ENCODE measurements at regions not wholly inside any gene's neighbourhood (a gene's known extent, or its start where the extent isn't known, plus 50 kb on each side); places are given as distances from the start of the nearest gene placed in this dataset.

DNA sequence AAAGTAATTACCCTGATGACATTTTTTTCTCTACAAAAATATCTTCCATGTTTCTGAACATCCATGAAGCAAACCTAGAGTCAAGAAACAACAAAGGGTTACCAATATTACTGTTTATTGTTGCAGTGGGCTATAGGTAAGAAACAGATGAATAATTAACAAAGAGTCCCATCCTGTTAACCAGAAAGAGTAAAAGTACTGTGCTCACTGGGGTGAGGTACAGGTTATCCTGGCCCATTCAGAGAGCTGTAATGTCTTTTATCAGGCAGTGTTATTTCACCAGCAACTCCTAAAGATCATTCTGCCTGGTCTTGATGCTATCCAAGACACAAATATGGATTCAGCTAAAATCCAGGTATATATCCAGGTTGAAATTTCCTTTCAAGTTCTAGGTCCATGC lies 754.9 kb downstream of the SATB2 start:
- no peak for DNase-seq
- no peaks in the 10 kb centered on the region for H3K27me3 ChIP-seq
- no peaks in the 10 kb centered on the region for H3K9me3 ChIP-seq
- H3K4me3 ChIP-seq = no peak overlapping the region
- no peaks in the 10 kb centered on the region for H3K36me3 ChIP-seq
- H3K27ac ChIP-seq = no peak overlapping the region
- TF ChIP-seq, protein P1, sequence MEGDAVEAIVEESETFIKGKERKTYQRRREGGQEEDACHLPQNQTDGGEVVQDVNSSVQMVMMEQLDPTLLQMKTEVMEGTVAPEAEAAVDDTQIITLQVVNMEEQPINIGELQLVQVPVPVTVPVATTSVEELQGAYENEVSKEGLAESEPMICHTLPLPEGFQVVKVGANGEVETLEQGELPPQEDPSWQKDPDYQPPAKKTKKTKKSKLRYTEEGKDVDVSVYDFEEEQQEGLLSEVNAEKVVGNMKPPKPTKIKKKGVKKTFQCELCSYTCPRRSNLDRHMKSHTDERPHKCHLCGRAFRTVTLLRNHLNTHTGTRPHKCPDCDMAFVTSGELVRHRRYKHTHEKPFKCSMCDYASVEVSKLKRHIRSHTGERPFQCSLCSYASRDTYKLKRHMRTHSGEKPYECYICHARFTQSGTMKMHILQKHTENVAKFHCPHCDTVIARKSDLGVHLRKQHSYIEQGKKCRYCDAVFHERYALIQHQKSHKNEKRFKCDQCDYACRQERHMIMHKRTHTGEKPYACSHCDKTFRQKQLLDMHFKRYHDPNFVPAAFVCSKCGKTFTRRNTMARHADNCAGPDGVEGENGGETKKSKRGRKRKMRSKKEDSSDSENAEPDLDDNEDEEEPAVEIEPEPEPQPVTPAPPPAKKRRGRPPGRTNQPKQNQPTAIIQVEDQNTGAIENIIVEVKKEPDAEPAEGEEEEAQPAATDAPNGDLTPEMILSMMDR (IDR thresholded peaks at IDR 0.05) = no peak
- TF ChIP-seq POLR2AphosphoS5 (IDR thresholded peaks at IDR 0.05) (no peak), POLR2A (IDR thresholded peaks at IDR 0.05) (no peak)
- H3K4me1 ChIP-seq = no peaks in the 10 kb centered on the region
- intact Hi-C loops (cut with DNase I) = no loop called here

DNA sequence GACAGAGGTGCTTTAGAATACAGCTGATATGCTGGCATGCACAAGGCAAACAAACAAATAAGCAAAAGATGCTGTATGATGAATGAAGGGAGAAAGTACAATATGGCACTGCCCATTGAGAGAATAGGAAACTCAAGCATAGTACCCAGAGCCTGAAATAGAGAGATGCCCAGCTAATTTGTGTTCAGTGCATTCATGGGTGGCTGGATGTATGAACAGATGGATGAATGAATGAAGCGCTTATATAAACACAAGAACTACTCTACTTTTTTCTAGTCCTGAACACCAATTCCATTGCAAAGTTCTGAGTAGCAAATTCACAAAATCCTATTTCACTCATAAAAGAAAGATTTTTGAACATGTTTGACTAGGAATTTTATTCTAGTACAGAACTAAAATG lies 756.3 kb downstream of the SATB2 start:
- H3K9me3 ChIP-seq = no peaks in the 10 kb centered on the region
- WGBS, 2 donors = 89 to 91% methylated on average over 1 of the region's 1 CpG
- H3K4me3 ChIP-seq = no peak overlapping the region
- no peak for TF ChIP-seq POLR2A (IDR thresholded peaks at IDR 0.05)
- no peak for TF ChIP-seq POLR2AphosphoS5 (IDR thresholded peaks at IDR 0.05)
- no peak for TF ChIP-seq EP300 (IDR thresholded peaks at IDR 0.05)
- TF ChIP-seq, protein P1 (IDR thresholded peaks at IDR 0.05) = no peak
- H3K27ac ChIP-seq = no peak overlapping the region
- H3K4me1 ChIP-seq = no peaks in the 10 kb centered on the region
- H3K36me3 ChIP-seq = no peaks in the 10 kb centered on the region
- DNase-seq = no peak
- H3K27me3 ChIP-seq = no peaks in the 10 kb centered on the region
- intact Hi-C loops (cut with DNase I) = no loop called here

DNA sequence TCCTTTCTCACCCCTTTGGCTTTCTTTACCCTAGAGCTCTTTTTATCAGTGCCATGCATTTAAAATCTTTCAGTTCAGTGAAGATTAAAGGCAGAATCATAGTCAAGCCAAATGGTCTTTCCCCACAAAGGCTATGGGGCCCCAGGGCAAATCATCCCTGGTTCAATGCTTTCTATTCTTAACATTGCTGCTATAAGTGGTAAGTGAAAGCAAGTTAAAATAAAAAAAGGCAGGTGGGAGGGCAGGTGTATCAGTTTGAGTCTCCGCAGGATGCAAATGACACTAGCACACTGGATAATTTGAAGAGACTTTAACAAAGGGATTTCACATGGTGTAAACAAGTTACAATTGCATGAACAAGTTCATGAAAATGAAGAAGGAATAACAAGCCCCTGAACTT lies 757.4 kb downstream of the SATB2 start:
- Histone ChIP-seq H3K4me3 (no peak overlapping the region), H3K36me3 (no peaks in the 10 kb centered on the region), H3K27me3 (no peaks in the 10 kb centered on the region), H3K27ac (no peak overlapping the region), H3K4me1 (no peaks in the 10 kb centered on the region), H3K9me3 (no peaks in the 10 kb centered on the region)
- no peak for DNase-seq
- intact Hi-C loops (cut with DNase I) = no loop called here
- 69% methylated on average over 1 of the region's 1 CpG for WGBS, 2 donors
- TF ChIP-seq POLR2A (IDR thresholded peaks at IDR 0.05) (no peak), EP300 (IDR thresholded peaks at IDR 0.05) (no peak), POLR2AphosphoS5 (IDR thresholded peaks at IDR 0.05) (no peak)
- TF ChIP-seq, protein P1 (IDR thresholded peaks at IDR 0.05) = no peak

DNA sequence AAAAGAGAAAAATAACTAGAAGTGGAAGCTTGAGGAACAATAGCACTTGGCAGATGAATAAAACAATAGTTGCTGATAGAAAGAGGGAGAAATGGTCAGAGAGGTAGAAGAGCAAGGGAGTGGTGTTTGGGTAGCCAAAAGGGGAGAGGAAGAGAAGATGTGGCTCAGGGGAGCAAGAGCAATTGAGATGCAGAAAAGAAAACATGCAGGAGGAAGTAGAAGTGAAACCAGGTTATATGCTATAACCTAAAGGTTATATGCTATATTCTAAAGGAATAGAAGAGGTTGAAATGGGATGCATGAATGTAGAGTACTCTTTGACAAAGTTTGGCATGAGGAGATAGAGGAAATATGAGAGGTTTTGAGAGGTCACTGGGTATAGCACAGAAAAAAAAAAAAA lies 759.5 kb downstream of the SATB2 start:
- no peaks in the 10 kb centered on the region for H3K9me3 ChIP-seq
- no peaks in the 10 kb centered on the region for H3K4me1 ChIP-seq
- no peaks in the 10 kb centered on the region for H3K36me3 ChIP-seq
- intact Hi-C loops (cut with DNase I) = no loop called here
- DNase-seq = no peak
- H3K4me3 ChIP-seq = no peak overlapping the region
- H3K27ac ChIP-seq = no peak overlapping the region
- H3K27me3 ChIP-seq = no peaks in the 10 kb centered on the region
- TF ChIP-seq, protein P1 (IDR thresholded peaks at IDR 0.05) = no peak
- TF ChIP-seq POLR2A (IDR thresholded peaks at IDR 0.05) = no peak
- no peak for TF ChIP-seq POLR2AphosphoS5 (IDR thresholded peaks at IDR 0.05)
- TF ChIP-seq EP300 (IDR thresholded peaks at IDR 0.05) = no peak

DNA sequence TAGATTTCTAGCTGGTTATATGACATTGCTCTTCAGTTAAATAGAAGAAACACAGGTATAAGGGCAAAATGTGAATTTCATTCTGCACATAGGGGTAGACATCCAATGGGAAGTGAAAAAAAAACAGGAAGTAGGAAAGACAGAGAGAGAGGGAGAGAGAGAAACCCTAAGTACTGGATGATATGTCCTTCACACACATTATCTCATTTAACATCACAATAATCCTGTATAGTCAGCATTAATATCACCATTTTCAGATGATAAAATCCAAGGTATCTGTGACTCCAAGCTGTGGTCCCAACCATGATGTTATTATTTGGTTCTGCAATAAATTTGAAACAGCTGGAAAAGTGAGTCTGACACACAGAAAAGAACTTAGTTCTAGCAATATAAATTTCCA lies 759.9 kb downstream of the SATB2 start:
- no peaks in the 10 kb centered on the region for H3K4me1 ChIP-seq
- DNase-seq = no peak
- no peaks in the 10 kb centered on the region for H3K36me3 ChIP-seq
- intact Hi-C loops (cut with DNase I) = no loop called here
- no peaks in the 10 kb centered on the region for H3K27me3 ChIP-seq
- H3K27ac ChIP-seq = no peak overlapping the region
- TF ChIP-seq, protein P1 (IDR thresholded peaks at IDR 0.05) = no peak
- TF ChIP-seq EP300 (IDR thresholded peaks at IDR 0.05) = no peak
- TF ChIP-seq POLR2AphosphoS5 (IDR thresholded peaks at IDR 0.05) = no peak
- TF ChIP-seq POLR2A (IDR thresholded peaks at IDR 0.05) = no peak
- no peak overlapping the region for H3K4me3 ChIP-seq
- H3K9me3 ChIP-seq = no peaks in the 10 kb centered on the region

Measured in sigmoid colon (tissue), 6 donors.